ELR (cell line): ENCODE measurements at regions not wholly inside any gene's neighbourhood (a gene's known extent, or its start where the extent isn't known, plus 50 kb on each side); places are given as distances from the start of the nearest gene placed in this dataset.

Experiments
- DNase-seq: peaks from one replicate; pipeline ENCODE4 v3.0.0-alpha.2; 2015; ENCODE audit warnings: low read depth

- DNase-seq: no peak
Observed at GRCh38 chr1:215458562-215458961, 108.5 kb upstream of the KCTD3 start.

- no peak for DNase-seq
Observed at GRCh38 chr1:215459136-215459535, 108.0 kb upstream of the KCTD3 start.

- DNase-seq: no peak
Observed at GRCh38 chr1:215466361-215466760, 100.7 kb upstream of the KCTD3 start.

- no peak for DNase-seq
Observed at GRCh38 chr1:215471463-215471862, 95.6 kb upstream of the KCTD3 start.

GRCh38 chr1:215472723-215473122 is 94.4 kb upstream of the KCTD3 start:
- DNase-seq: no peak

GRCh38 chr1:215473943-215474342 is 93.2 kb upstream of the KCTD3 start:
- no peak for DNase-seq

GRCh38 chr1:215474940-215475339 is 92.2 kb upstream of the KCTD3 start:
- DNase-seq: no peak

GRCh38 chr1:215475796-215476481 is 91.2 kb upstream of the KCTD3 start:
- DNase-seq: peak; percentile 88

- DNase-seq: peak; percentile 54
Observed at GRCh38 chr1:215476541-215476940, 90.6 kb upstream of the KCTD3 start.

GRCh38 chr1:215477632-215478031 is 89.5 kb upstream of the KCTD3 start:
- no peak for DNase-seq

GRCh38 chr1:215479567-215479966 is 87.5 kb upstream of the KCTD3 start:
- no peak for DNase-seq

- no peak for DNase-seq
Observed at GRCh38 chr1:215482079-215482478, 85.0 kb upstream of the KCTD3 start.

- DNase-seq: no peak
Observed at GRCh38 chr1:215484171-215484939, 82.7 kb upstream of the KCTD3 start.

GRCh38 chr1:215487466-215487865 is 79.6 kb upstream of the KCTD3 start:
- no peak for DNase-seq

- no peak for DNase-seq
Observed at GRCh38 chr1:215488850-215489249, 78.3 kb upstream of the KCTD3 start.

GRCh38 chr1:215489771-215490565 is 77.1 kb upstream of the KCTD3 start:
- DNase-seq: peak; percentile 55

GRCh38 chr1:215497528-215497927 is 69.6 kb upstream of the KCTD3 start:
- no peak for DNase-seq

GRCh38 chr1:215501496-215501895 is 65.6 kb upstream of the KCTD3 start:
- no peak for DNase-seq

- DNase-seq: no peak
Observed at GRCh38 chr1:215502081-215502480, 65.0 kb upstream of the KCTD3 start.

GRCh38 chr1:215507119-215507518 is 60.0 kb upstream of the KCTD3 start:
- no peak for DNase-seq

GRCh38 chr1:215508311-215508710 is 58.8 kb upstream of the KCTD3 start:
- no peak for DNase-seq
